ENCODE measurements at regions not wholly inside any gene's neighbourhood (a gene's known extent, or its start where the extent isn't known, plus 50 kb on each side); places are given as distances from the start of the nearest gene placed in this dataset.

- in situ Hi-C loops (cut with HindIII; ENCODE audit: low sequenced_read_pairs), result no loop called here
Measured at GRCh38 chr2:30367232-30368070, 79.6 kb upstream of the LCLAT1 start.

GRCh38 chr2:30368258-30368657 is 78.8 kb upstream of the LCLAT1 start:
- in situ Hi-C loops (cut with HindIII; ENCODE audit: low sequenced_read_pairs), result no loop called here

- in situ Hi-C loops (cut with HindIII; ENCODE audit: low sequenced_read_pairs), result no loop called here
Measured at GRCh38 chr2:30371028-30371689, 75.9 kb upstream of the LCLAT1 start.

GRCh38 chr2:30371772-30372373 is 75.2 kb upstream of the LCLAT1 start:
- in situ Hi-C loops (cut with HindIII; ENCODE audit: low sequenced_read_pairs), result no loop called here

GRCh38 chr2:30372826-30373225 is 74.2 kb upstream of the LCLAT1 start:
- in situ Hi-C loops (cut with HindIII; ENCODE audit: low sequenced_read_pairs), result no loop called here

GRCh38 chr2:30373881-30374302 is 73.2 kb upstream of the LCLAT1 start:
- in situ Hi-C loops (cut with HindIII; ENCODE audit: low sequenced_read_pairs), result no loop called here

- in situ Hi-C loops (cut with HindIII; ENCODE audit: low sequenced_read_pairs), result no loop called here
Measured at GRCh38 chr2:30374380-30374779, 72.7 kb upstream of the LCLAT1 start.

- in situ Hi-C loops (cut with HindIII; ENCODE audit: low sequenced_read_pairs), result no loop called here
Measured at GRCh38 chr2:30375915-30376314, 71.1 kb upstream of the LCLAT1 start.

GRCh38 chr2:30379481-30379880 is 67.6 kb upstream of the LCLAT1 start:
- in situ Hi-C loops (cut with HindIII; ENCODE audit: low sequenced_read_pairs), result no loop called here

- in situ Hi-C loops (cut with HindIII; ENCODE audit: low sequenced_read_pairs), result loop anchor here (5.0 kb wide), 1 partner anchor 99 kb away; no protein-coding TSS in a partner anchor
Measured at GRCh38 chr2:30380824-30381223, 66.2 kb upstream of the LCLAT1 start.

GRCh38 chr2:30382162-30382783 is 64.8 kb upstream of the LCLAT1 start:
- in situ Hi-C loops (cut with HindIII; ENCODE audit: low sequenced_read_pairs), result loop anchor here (5.0 kb wide), 1 partner anchor 100 kb away; no protein-coding TSS in a partner anchor

GRCh38 chr2:30382995-30383394 is 64.1 kb upstream of the LCLAT1 start:
- in situ Hi-C loops (cut with HindIII; ENCODE audit: low sequenced_read_pairs), result loop anchor here (5.0 kb wide), 1 partner anchor 101 kb away; no protein-coding TSS in a partner anchor

- in situ Hi-C loops (cut with HindIII; ENCODE audit: low sequenced_read_pairs), result no loop called here
Measured at GRCh38 chr2:30385327-30385726, 61.7 kb upstream of the LCLAT1 start.

GRCh38 chr2:30392097-30392496 is 54.9 kb upstream of the LCLAT1 start:
- in situ Hi-C loops (cut with HindIII; ENCODE audit: low sequenced_read_pairs), result no loop called here

- in situ Hi-C loops (cut with HindIII; ENCODE audit: low sequenced_read_pairs), result no loop called here
Measured at GRCh38 chr2:30393510-30393909, 53.5 kb upstream of the LCLAT1 start.

GRCh38 chr2:30394096-30394495 is 53.0 kb upstream of the LCLAT1 start:
- in situ Hi-C loops (cut with HindIII; ENCODE audit: low sequenced_read_pairs), result no loop called here

GRCh38 chr2:30396436-30397232 is 50.4 kb upstream of the LCLAT1 start:
- in situ Hi-C loops (cut with HindIII; ENCODE audit: low sequenced_read_pairs), result no loop called here
